ENCODE measurements at regions not wholly inside any gene's neighbourhood (a gene's known extent, or its start where the extent isn't known, plus 50 kb on each side); places are given as distances from the start of the nearest gene placed in this dataset.

DNA sequence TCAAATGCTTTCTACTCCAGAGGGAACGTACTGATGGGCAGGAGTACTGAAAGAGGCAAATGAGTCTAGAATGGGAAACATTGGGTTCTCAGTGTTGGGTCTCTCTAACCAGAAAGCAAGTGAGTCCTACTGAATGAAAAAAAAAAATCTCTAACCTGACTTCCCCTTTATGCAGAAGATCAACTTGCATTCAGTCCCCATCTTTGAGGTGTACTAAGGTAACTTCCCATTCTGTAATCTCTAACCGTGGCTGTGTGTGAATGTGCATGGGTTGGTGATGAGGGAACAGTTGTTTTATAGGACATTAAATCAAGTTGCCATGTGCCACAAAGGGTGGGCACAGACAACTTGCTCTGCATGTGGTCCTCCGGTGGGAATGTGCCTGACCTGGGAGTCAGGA is 264.6 kb upstream of the CLINT1 start:
- no peak for DNase-seq (ENCODE audit: low read depth, low spot score)

- no peak for DNase-seq (ENCODE audit: low read depth, low spot score)
These were observed 262.7 kb upstream of the CLINT1 start for GRCh38 chr5:158121678-158122077.

- DNase-seq (ENCODE audit: low read depth, low spot score) = no peak
These were observed 261.8 kb upstream of the CLINT1 start for GRCh38 chr5:158120760-158121159.

DNA sequence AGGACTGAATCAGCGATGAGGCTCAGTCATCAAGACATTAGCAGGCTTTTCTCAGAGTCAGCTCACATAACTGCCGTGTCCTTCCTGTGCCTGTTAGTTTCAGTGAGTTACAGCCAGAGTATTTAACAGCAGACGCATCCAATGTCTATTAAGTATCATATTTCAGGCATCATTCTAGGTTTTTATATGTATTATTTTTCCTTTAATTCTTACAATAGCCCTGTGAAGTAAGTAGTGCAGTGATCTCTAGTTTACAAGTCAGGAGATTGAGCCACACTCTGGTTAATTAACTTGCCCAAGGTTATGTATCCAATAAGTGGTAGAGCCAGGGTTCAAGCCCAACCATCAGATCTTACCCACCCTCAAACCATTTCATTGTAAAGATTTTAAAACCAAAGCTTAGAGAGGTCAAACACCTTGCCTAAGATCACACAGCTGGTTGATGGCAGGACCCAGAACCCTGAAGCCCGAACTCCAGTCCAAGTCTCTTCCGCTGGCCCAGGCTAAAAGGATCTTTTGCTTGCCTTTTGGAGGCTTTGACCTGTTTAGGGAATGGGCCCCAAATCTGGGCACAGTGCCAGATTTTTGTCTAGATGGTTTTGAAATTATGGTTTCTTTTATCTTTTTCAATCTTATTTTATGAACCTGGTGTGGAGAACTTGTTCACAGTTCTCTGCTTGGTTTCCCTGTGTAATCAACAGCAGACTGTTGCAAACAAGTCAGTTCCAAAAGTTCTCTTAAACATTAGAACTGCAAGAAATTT is 261.2 kb upstream of the CLINT1 start:
- DNase-seq (ENCODE audit: low read depth, low spot score) = no peak

GRCh38 chr5:158117467-158118160 is 258.7 kb upstream of the CLINT1 start:
- DNase-seq (ENCODE audit: low read depth, low spot score) = no peak

GRCh38 chr5:158116965-158117364 is 258.0 kb upstream of the CLINT1 start:
- DNase-seq (ENCODE audit: low read depth, low spot score) = no peak

DNA sequence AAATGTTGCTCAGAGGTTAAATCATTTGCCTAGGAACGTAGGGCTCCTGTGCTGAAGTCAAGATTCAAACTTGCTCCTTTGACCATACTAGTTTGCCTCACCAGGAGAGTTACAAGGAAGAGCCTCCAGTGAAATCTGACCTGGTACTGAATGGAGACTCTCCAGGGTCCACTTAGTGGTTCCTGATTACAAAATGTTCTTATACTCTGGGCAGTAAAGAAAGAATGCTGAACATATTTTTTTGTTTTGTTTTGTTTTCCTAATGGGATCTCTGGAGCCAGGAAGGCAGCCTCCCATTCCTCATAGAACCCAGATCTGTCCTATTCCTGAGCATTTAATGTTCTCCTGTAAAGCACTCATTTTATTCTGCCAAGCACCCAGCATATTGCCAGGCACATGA is 256.5 kb upstream of the CLINT1 start:
- DNase-seq (ENCODE audit: low read depth, low spot score) = no peak

DNA sequence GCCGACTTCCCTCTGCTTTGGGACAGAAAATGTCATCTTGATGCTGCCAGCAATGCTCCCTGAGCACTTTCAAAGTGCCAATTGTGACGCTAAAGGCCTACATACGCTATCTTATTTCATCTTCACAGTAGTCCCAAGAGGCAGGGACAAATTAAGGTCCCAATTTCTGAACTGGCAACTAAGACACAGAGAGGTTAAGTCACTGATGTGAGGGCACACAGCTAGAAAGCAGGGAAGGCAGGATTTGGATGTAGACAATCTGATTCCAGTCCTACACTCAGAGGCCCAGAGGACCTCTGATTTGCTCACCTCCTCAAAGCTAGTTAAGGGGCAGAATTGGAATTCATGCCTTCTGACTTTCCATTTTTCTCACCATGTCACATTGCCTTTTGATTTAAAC is 249.2 kb upstream of the CLINT1 start:
- DNase-seq (ENCODE audit: low read depth, low spot score) = no peak

- DNase-seq (ENCODE audit: low read depth, low spot score) = no peak
These were observed 241.5 kb upstream of the CLINT1 start for GRCh38 chr5:158100373-158100888.

DNA sequence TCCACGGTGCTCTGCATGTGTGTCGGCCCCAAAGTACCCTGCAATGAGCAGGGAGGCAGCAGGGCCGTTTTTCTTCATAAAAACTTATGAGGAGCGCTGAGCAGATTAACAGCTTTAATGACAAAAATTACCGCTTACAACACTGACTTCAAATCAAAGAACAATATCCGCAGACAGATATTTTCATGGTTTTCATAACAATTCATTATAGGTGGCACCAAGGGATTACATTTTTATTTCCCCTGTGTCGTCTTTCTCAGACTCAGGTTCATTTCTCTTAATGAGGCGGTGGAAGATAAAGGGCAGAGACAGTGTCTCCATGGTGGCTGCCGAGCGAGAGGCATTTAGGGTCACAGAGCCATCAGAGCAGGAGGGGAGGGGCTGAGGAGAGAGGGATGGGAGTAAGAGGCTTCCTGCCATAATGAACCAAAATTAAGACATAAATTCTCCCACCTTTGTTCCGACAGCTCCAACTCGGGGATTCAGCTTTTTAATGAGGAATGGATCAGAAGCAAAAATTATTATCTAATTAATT is 240.7 kb upstream of the CLINT1 start:
- no peak for DNase-seq (ENCODE audit: low read depth, low spot score)

DNA sequence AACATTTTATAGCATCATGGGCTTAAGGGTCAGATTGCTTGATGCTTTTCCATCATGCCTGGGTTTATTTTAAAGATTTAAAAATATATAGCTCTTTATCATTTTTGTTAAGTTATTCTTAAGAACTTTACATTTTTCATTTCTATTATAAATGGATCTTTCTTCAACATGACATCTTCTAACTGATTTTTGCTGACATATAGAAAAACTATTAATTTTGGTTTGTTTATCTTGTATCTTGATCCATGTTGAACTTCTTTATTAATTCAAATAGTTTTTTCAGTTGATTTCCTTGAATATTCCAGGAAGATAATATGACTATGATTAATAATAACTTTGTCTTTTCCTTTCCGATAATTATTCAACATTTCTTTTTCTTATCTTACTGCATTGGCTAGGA is 237.9 kb upstream of the CLINT1 start:
- no peak for DNase-seq (ENCODE audit: low read depth, low spot score)

GRCh38 chr5:158086856-158087255 is 227.9 kb upstream of the CLINT1 start:
- DNase-seq (ENCODE audit: low read depth, low spot score) = no peak

DNA sequence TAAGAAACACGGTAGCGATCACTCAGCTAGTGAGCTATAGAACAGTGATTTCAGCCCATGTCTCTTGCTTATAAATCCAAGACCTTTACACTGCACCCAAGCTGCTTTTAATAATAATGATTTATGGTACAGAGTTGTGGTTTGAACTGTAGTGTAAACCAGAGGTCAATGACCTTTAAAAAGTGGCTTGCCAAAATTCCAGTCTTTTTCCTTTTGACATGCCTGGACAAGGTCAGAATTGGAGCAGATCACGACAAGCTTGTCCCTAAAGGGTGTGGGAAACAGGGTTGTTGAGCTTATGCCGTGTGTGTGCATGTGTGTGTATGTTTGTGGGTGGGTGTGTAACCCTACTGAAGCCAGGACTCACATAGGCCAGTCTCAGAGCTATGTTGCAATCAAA is 225.3 kb upstream of the CLINT1 start:
- no peak for DNase-seq (ENCODE audit: low read depth, low spot score)

DNA sequence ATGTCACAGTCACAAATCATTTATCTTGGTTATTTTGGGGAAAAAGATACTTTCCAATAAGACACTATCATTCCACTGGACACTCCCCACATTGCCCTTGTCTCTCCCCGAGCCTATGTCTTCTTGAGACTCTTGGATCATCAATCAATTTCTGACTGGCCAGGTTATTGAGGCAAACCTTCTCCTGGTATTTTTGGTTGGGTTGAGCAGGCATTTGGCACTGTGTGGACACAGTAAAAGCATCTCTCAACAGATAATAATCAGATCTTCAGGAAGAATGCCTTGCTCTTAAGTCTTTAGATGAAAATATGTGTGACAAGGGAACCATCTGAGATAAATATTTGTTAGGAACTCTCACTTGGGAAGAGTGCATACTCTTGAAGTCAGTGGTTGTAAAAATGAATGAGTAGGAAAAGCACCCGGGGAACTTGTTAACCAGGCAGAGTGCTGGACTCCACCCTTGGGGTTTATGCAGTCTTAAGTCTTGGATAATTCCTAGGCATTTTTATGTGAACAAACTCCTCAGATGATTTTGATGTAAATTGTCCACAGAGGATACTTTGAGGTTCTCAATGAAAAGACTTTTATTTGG is 223.8 kb upstream of the CLINT1 start:
- DNase-seq (ENCODE audit: low read depth, low spot score) = no peak

- DNase-seq (ENCODE audit: low read depth, low spot score) = no peak
These were observed 221.2 kb upstream of the CLINT1 start for GRCh38 chr5:158080112-158080511.

DNA sequence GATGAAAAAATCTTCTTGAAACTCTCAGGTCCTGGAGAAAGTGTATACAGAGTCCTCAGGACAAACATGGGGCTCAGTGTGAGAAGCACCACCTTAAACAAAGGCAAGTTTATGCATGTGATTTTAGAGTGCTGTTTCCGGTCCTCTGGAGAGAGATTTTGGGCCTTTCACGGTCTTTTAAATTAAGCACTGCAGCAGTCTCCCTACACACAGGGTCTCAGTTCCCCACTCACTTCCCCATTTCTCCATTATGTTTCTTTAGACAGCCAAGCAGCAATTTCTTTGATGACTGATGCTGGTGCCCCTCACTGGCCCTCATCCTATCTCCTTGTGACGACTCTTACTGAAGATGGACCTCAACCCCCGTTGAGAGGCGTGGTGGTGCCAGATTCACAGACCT is 220.2 kb upstream of the CLINT1 start:
- DNase-seq (ENCODE audit: low read depth, low spot score) = no peak

- no peak for DNase-seq (ENCODE audit: low read depth, low spot score)
These were observed 216.2 kb upstream of the CLINT1 start for GRCh38 chr5:158074992-158075769.

DNA sequence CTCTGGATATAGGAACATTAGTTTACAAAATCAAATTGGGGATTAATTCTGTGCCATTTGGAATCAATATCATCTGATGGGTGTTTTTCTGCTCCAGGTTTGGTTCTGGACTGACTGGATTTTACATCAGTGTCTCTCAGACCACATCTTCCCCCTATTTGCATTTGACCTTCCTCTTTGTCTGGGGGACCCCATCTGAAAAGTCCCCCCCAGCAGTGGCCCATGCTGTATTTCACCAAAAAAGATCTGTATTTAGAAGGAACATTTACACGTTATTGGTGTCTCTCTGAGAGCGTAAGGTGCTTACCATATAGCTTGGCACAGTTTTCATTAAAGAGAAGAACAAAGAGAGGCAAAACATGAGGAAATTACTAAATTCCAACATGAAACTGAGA is 215.6 kb upstream of the CLINT1 start:
- DNase-seq (ENCODE audit: low read depth, low spot score) = no peak

DNA sequence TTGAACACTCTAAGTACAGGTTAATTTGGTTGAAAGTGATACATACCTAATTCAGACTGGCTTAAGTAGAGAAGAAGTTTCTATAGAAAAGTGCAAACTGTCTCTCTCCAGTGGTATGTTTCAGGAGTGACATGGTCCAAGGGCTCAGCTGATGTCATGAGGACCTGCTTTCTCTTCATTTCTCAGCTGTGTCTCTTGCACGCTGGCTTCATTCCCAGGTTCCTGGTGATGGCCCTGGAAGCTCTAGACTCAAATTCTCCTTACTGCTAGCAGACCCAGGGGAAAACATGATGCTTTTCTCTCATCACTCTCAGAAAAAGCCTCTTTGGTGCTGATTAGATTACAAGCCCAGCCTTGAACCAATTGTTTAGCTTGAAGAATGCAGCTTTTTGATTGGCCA is 211.9 kb upstream of the CLINT1 start:
- no peak for DNase-seq (ENCODE audit: low read depth, low spot score)

GRCh38 chr5:158069838-158070237 is 210.9 kb upstream of the CLINT1 start:
- no peak for DNase-seq (ENCODE audit: low read depth, low spot score)

GRCh38 chr5:158068964-158069363 is 210.0 kb upstream of the CLINT1 start:
- DNase-seq (ENCODE audit: low read depth, low spot score) = no peak

- DNase-seq (ENCODE audit: low read depth, low spot score) = no peak
These were observed 207.1 kb upstream of the CLINT1 start for GRCh38 chr5:158066076-158066475.

Data from activated CD4-positive, CD25-positive, alpha-beta regulatory T cell treated with anti-CD3 and anti-CD28 coated beads, Interleukin-2, amount 50 U/mL, for 16 hours (primary cell).